Lung (tissue), 11 donors: ENCODE measurements at regions not wholly inside any gene's neighbourhood (a gene's known extent, or its start where the extent isn't known, plus 50 kb on each side); places are given as distances from the start of the nearest gene placed in this dataset.
A peak's percentile ranks its signal among the peaks of the same experiment; 100 is the strongest.

ENCODE experiments used
- ATAC-seq: fragments of 200-7000 bp; cut with Tn5 transposase; one replicate; pipeline ENCODE4 v1.9.1; 2020; ENCODE audit warnings: moderate number of reproducible peaks; ENCODE audit not compliant: insufficient read depth, low FRiP score
- DNase-seq, 3 donors: peaks; one replicate each; pipeline ENCODE4 v3.0.0-alpha.2; 2013 to 2017
- H3K27ac ChIP-seq, 2 donors: one replicate each; pipeline ENCODE4 v1.5.1; 2013; ENCODE audit warnings: mild to moderate bottlenecking in 2 of 2, moderate library complexity in 2 of 2, control low read depth in 1 of 2, inconsistent platforms in 1 of 2, low read depth in 1 of 2, low read length in 1 of 2
- H3K27me3 ChIP-seq, 3 donors: one replicate each; pipeline ENCODE4 v1.5.1; 2013; ENCODE audit warnings: low read length in 2 of 3; ENCODE audit not compliant: control insufficient read depth in 3 of 3, insufficient read depth in 3 of 3
- H3K36me3 ChIP-seq, 4 donors: one replicate each; pipeline ENCODE4 v1.5.1; 2013; ENCODE audit warnings: low read length in 4 of 4, mild to moderate bottlenecking in 1 of 4, moderate library complexity in 1 of 4; ENCODE audit not compliant: control insufficient read depth in 4 of 4, insufficient read depth in 4 of 4
- H3K4me1 ChIP-seq, 5 donors: one replicate each; pipeline ENCODE4 v1.5.1; 2013; ENCODE audit warnings: low read length in 5 of 5, mild to moderate bottlenecking in 2 of 5, moderate library complexity in 1 of 5; ENCODE audit not compliant: control insufficient read depth in 5 of 5, insufficient read depth in 5 of 5
- H3K4me3 ChIP-seq: one replicate; pipeline ENCODE4 v1.5.1; 2013; ENCODE audit warnings: mild to moderate bottlenecking, control low read depth, moderate library complexity
- H3K9ac ChIP-seq, 2 donors: one replicate each; pipeline ENCODE4 v1.5.1; 2013; ENCODE audit warnings: low read length in 2 of 2, control low read depth in 1 of 2; ENCODE audit not compliant: insufficient read depth in 1 of 2
- H3K9me3 ChIP-seq, 4 donors: one replicate each; pipeline ENCODE4 v1.5.1; 2013; ENCODE audit warnings: low read length in 3 of 4, mild to moderate bottlenecking in 1 of 4, moderate library complexity in 1 of 4; ENCODE audit not compliant: control insufficient read depth in 4 of 4, insufficient read depth in 3 of 4
- CTCF ChIP-seq: IDR thresholded peaks from 2 replicates; pipeline ENCODE4 v1.5.1; 2012; ENCODE audit warnings: mild to moderate bottlenecking; ENCODE audit errors: control extremely low read depth, extremely low read depth
- WGBS, 2 donors: extraction: QIAGEN DNeasy Blood & Tissue Kit; methylation state at CpG; one replicate each; pipeline ENCODE4 v1.1.7; 2013; 5-methylcytosine and 5-hydroxymethylcytosine counted together
- donor health status: control.
- donor health status: control.
- donor health status: Bipolar disorder and iron deficiency.
- donor health status: healthy.
- donor health status: DM: yes; HTN: yes; CAD: no.

- Histone ChIP-seq H3K36me3 (no peaks in the 10 kb centered on the region), H3K27me3 (no peaks in the 10 kb centered on the region), H3K9ac (no peak overlapping the region), H3K4me3 (no peak overlapping the region), H3K4me1 (no peaks in the 10 kb centered on the region), H3K9me3 (peaks cover 0 to 6% (median 2%) of the 10 kb centered on the region in 4 donors), H3K27ac (no peak overlapping the region)
- no peak for ATAC-seq
- no peak for TF ChIP-seq CTCF
- 81 to 85% methylated on average over 11 of the region's 11 CpGs for WGBS, 2 donors
- DNase-seq: peak in 1 of 3 donors; percentile 15
These were observed 317.0 kb upstream of the SULF2 start for GRCh38 chr20:48102076-48102787.

- Histone ChIP-seq H3K9ac (no peak overlapping the region), H3K4me3 (no peak overlapping the region), H3K9me3 (peaks cover 0 to 3% (median 0%) of the 10 kb centered on the region in 4 donors), H3K36me3 (no peaks in the 10 kb centered on the region), H3K27ac (no peak overlapping the region), H3K4me1 (no peaks in the 10 kb centered on the region), H3K27me3 (no peaks in the 10 kb centered on the region)
- TF ChIP-seq CTCF: no peak
- no peak for ATAC-seq
- DNase-seq: no peak
- 85 to 89% methylated on average over 3 of the region's 3 CpGs for WGBS, 2 donors
These were observed 315.2 kb upstream of the SULF2 start for GRCh38 chr20:48100483-48100882.

- Histone ChIP-seq H3K4me1 (no peaks in the 10 kb centered on the region), H3K27me3 (no peaks in the 10 kb centered on the region), H3K36me3 (no peaks in the 10 kb centered on the region), H3K9ac (no peak overlapping the region), H3K9me3 (no peaks in the 10 kb centered on the region), H3K4me3 (no peak overlapping the region), H3K27ac (no peak overlapping the region)
- no peak for TF ChIP-seq CTCF
- ATAC-seq (no peak), DNase-seq (peak in 1 of 3 donors; percentile 16)
- WGBS, 2 donors: 40 to 57% methylated on average over 4 of the region's 4 CpGs
These were observed 313.6 kb upstream of the SULF2 start for GRCh38 chr20:48098866-48099265.

- Histone ChIP-seq H3K9ac (no peak overlapping the region), H3K9me3 (no peaks in the 10 kb centered on the region), H3K36me3 (no peaks in the 10 kb centered on the region), H3K27ac (no peak overlapping the region), H3K4me1 (no peaks in the 10 kb centered on the region), H3K27me3 (no peaks in the 10 kb centered on the region), H3K4me3 (no peak overlapping the region)
- ATAC-seq (no peak), DNase-seq (no peak)
- TF ChIP-seq CTCF: no peak
- 96 to 97% methylated on average over 2 of the region's 2 CpGs for WGBS, 2 donors
These were observed 312.8 kb upstream of the SULF2 start for GRCh38 chr20:48098099-48098498.
